Jurkat, Clone E6-1 (cell line): ENCODE measurements at regions not wholly inside any gene's neighbourhood (a gene's known extent, or its start where the extent isn't known, plus 50 kb on each side); places are given as distances from the start of the nearest gene placed in this dataset.

Experiments used
- DNase-seq: peaks from one replicate; pipeline ENCODE4 v3.0.0-alpha.2; 2011; ENCODE audit warnings: low read depth, low spot score
- H3K4me3 ChIP-seq: 2 replicates; pipeline ENCODE4 v1.5.1; 2011; ENCODE audit warnings: mild to moderate bottlenecking, low read length, control low read depth, moderate library complexity

DNA sequence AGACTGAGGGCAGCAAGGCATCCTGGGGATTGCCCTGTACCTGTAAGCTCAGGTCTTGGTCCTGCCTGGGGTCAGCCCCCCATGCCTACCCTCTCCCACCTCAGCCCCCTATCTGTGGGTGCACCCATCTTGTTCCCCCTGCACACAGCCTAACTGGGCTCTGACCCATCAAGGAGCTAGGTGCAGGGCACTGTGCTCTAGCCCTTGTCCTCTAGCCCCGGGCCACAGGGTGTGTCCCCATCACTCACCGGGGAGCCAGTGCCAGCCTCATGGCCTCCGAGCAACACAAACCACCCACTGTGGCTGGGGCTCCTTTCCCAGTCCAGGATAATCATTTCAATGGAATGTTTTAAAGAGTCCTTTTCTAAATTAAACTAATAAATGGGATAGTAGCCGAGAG is 293.9 kb upstream of the PLET1 start:
- no peak for DNase-seq
- H3K4me3 ChIP-seq, result no peak overlapping the region

DNA sequence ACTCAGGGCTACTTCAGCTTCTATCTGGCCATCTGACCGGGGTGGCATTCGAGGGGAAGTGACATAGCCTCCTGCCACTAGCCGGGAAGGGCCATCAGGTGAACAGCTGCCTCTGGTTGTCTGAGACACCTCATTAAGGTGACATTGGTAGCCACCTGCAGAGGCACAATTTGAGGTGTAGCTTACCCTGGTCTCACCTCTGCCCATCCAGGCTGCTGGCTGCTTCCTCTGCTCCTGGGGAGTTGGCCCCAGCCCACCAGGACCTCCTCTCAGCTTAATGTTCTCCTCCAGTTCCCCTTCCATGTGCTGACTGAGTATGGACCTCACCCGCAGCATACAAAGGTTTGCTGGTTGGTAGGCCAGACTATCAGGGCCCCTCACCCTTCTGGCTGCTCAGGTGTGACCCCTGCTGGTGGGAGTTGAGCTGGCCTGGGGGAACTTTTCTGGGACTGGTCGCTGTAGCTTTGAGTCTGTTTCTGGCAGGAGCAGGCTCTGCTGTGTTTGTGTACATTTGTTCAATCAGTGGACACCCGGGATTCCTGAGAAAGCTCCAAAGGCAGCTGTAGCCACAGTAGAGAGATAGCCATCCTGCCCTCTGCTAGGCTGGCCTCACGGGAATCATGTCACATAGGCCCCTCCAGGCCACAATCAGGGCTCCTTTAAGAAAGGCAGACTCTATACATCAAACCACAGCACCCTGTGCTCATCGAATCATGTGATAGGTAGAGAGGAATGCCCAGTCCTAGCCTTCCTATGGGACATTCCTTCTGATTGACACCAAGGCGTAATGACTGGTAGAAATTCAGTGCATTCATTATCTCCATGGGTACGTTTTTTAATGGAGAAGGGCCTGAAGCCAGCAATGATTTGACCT is 295.1 kb upstream of the PLET1 start:
- no peak overlapping the region for H3K4me3 ChIP-seq
- DNase-seq, result peak; percentile 44

DNA sequence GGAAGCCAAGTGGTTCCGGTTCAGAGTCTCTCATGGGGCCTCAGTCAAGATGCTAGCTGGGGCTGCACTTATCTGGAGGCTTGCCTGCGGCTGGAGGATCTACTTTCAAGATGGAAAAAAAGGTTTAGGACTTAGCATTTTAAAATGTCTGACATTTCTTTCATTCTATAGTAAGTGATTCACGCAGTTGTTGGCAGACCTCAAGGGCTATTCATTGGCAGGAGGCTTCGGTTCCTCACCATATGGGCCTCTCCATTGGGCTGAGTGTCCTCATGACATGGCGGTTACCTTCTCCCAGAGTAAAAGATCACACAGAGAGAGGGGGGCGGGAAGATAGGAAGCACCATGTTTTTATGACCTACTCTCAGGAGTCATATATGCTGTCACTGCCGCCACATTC is 298.0 kb upstream of the PLET1 start:
- no peak for DNase-seq

DNA sequence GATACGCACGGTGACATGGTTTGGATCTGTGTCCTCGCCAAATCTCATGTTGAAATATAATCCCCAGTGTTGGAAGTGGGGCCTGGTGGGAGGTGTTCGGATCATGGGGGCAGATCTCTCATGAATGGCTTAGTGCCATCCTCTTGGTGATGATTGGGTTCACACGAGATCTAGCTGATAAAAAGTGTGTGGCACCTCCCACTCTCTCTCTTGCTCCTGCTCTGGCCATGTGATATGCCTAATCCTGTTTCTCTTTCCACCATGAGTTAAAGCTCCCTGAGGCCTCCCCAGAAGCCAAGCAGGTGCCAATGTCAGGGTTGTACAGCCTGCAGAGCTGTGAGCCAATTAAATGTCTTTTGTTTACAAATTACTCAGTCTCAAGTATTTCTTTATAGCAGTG is 303.1 kb upstream of the PLET1 start:
- H3K4me3 ChIP-seq, result no peak overlapping the region
- no peak for DNase-seq

More for the DNA sequence above, 298.0 kb upstream of the PLET1 start:
- no peak overlapping the region for H3K4me3 ChIP-seq

DNA sequence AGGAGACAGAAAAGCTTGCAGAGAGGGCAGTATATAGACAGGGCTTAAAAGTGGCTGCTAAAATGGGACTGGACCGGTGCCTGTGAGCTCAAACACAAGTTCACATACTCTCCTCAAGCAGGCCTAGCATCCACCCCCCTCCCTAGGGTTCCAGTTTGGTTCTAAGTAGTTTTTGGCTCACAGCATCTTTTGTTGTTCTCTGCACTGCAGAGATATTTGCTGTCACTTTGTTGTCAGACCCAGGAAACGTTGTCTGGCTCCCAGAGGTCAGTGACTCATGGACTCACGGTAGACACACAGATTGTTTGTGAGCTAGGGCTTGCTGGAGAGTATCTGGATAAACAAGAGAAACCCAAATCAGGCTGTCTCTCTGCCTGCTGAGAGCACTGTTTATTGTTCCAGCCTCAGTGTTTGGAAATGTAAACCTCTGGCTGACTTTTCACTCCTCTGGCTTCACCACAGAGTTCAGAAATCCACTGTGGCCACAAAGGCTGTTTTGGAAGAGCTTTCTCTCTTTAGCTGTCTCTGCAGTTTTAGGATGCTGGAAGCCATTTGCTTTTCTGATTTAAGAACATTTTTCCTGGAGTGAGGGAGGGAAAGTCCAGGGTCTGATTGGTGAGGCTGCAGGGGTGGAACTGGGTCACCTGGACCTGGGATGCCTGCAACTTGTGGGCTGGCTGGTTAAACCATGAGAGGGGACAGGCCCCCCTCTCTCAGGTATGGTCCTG is 303.7 kb upstream of the PLET1 start:
- no peak for DNase-seq
- H3K4me3 ChIP-seq, result no peak overlapping the region

DNA sequence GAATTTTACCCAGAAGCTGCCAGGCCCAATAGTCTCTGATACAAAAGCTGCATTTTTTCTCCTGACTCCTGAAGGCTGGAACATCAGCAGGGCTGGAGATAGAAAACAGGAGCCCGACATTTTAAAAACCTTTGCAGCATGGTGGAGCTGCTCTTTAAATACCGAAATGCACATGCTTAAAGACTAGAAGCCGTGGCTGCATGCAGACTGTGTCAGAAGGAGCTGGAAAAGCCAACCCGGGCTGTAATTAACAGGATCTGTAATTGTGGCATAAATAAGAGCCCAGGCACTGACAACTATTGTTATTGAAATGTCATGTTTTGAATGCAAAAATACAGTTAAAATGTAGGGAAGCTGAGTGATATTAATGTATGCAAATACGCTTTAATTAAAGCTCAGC is 304.9 kb upstream of the PLET1 start:
- no peak overlapping the region for H3K4me3 ChIP-seq
- no peak for DNase-seq

DNA sequence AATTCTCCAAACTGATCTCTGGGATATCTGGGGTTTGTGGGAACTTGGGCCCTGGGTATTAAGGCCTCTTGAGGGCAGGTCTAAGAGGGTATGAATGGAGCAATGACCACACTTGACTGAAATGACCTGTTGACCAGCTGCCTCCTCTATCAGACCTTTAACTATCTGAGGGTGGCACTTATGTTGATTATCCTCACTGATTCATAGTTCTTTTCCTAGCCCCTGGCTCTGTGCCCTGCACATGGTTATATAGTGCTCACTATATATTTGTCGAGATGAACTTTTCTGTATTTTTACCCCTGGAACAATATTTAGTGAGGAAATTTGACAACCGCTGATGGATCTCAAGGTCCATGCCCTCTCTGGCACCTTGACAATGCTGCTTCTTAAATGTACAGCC is 305.5 kb upstream of the PLET1 start:
- DNase-seq, result no peak

DNA sequence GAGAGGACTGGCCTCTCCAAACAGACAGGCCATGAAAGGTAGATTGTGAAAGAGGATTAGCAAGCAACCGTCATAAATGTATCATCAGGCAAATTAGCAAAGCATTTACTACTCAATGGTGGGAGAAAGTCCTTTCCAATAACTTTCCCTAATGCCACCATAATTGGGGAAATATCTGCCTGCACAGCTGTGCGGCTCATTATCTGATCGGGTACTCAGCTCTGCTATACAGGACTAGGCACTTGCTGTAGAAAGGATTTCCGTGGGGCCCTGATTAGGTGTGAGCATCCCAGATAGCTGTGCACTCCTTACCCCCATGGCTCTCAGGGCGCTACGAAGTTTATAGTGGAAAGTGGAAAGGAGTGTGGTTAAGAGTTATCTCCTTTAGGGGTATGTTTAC is 309.7 kb upstream of the PLET1 start:
- H3K4me3 ChIP-seq, result no peak overlapping the region
- no peak for DNase-seq

More for the DNA sequence above, 305.5 kb upstream of the PLET1 start:
- no peak overlapping the region for H3K4me3 ChIP-seq

DNA sequence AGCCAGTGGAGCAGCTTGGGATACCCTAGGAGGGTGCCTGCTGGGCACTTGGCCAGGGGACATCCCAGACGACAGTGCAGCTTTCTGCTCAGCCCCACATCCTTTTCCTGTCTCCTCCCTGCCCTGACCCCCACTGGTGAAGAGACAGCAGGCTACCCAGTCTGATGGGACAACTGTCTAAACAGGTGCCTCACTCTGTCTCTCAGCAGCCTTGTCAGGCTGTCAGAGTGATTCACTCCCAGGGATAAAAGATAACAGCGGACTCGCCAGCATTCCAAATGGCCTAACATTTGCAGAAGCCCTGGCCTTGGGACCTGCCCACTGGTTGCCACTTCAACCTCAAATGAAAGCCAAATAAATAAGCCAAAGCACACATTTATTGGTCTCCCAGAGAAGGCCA is 318.6 kb upstream of the PLET1 start:
- DNase-seq, result no peak
- no peak overlapping the region for H3K4me3 ChIP-seq

DNA sequence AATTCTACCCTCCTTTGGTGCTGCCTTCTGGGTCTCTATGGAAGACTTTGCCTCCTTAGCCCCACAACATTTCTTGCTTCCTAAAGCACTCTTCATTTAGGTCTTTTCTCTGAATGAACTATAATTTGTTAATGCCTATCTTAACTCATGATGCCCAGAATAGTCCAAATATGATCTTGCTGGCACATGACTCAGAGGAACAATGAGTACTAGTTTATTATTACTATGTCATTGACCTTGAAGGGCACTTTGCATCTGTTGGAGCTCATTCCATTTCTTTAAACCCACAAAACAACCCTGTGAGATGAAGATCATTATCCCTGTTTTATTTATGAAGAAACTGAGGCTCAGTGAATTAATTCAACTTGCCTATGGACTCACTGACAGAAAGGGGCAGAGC is 320.2 kb upstream of the PLET1 start:
- no peak for DNase-seq
- H3K4me3 ChIP-seq, result no peak overlapping the region

DNA sequence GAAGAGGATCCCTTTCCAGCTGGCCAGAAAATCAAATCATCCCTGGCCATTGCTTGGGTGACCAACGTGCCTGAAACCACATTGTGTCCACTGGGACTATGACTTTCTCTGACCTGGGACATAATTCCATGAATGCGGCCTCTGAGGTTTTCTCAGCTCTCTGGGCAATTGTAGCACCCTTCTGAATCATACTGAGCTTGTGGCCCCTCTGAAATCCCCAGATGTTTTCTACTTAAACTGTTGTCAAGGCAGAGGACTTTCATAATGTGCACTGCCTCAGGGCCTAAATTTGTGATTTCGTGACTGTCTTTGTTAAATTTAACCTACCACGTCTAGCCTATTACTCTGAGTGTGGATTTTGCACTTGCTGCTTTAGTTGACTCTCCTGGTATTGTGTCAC is 321.1 kb upstream of the PLET1 start:
- H3K4me3 ChIP-seq, result no peak overlapping the region
- no peak for DNase-seq

DNA sequence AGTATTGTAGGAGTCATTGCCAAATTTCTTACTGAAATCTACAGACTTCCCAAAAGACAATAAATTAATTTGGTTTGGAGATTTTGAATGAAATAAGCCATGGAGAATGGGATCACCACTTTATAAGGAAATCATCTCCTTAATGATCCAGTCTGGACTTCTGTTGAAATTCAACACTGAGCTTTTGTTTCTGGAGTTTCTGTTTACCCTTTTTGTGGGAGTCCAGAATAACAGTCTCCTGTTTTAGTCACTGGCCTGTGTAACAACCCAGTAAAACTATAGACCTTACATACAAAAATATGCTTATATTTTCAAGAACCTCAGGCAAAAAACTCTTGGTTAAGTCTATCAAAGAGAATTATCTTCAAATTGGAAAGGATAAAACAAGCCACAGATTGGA is 321.7 kb upstream of the PLET1 start:
- no peak for DNase-seq
- no peak overlapping the region for H3K4me3 ChIP-seq

DNA sequence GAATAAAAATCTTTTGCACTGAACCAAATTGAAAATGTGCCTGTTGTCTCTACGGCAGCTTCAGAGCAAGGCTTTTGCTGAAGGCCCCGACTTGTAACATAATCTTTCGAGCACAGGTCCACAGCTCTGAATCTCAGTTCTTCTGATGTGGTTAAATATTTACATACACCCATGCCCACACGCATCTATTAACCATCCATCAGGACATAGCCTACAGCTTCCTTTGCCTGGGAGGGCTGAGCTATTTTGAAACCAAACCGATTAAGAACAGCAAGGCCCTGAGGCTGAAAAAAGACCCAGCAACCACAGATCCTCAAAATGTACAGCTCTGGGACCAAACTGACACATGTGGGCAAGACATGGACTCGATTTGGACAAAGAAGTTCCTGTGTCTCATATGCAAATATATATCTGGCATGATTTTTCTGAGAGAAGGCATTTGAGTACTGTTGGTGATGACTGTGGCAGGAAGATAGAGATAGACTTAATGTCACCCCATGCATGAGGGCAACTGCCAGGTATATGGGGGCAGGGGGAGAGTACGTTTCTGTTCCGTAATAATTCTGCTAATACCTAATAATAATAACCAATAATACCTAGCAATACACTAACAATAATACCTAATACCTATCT is 322.7 kb upstream of the PLET1 start:
- DNase-seq, result no peak
- no peak overlapping the region for H3K4me3 ChIP-seq

DNA sequence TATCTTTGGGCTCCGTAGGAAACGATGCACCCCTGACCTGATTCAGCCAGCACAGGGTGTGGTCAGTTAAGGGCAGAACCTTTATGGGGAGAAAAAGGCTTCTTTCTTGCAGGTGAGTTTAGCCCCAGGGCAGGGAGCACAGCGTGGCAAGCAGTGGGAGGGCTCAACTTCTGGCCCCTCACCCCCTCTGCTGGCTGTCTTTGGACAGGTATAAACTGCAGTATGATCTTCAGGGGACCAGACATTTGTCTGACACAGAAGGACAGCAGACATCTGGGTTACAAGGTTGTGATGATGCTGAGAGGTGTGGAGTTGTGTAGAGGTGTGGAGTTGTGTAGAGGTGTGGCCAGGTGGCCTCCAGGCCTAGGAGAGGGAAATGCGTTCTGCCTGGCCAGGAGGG is 324.0 kb upstream of the PLET1 start:
- DNase-seq, result no peak
- no peak overlapping the region for H3K4me3 ChIP-seq

DNA sequence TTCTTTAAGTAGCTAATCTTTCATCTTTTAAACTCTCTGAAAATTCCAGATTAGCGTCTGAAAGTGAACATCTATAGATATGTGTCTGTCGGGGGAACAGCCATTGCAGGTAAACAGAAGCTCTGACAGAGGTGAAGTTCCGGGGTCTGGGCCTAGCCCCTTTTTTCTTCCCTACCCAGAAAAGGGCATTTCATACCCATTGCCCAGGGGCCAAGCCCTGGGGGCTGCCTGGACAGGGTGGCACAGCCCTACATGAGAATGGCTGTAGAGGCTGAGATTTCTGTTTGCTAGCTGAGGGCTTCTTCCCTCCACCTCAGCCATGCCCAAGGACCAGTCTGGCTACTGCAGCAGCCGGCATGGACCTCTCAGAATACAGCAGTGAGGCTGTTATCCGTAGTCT is 327.0 kb upstream of the PLET1 start:
- no peak for DNase-seq
- no peak overlapping the region for H3K4me3 ChIP-seq

DNA sequence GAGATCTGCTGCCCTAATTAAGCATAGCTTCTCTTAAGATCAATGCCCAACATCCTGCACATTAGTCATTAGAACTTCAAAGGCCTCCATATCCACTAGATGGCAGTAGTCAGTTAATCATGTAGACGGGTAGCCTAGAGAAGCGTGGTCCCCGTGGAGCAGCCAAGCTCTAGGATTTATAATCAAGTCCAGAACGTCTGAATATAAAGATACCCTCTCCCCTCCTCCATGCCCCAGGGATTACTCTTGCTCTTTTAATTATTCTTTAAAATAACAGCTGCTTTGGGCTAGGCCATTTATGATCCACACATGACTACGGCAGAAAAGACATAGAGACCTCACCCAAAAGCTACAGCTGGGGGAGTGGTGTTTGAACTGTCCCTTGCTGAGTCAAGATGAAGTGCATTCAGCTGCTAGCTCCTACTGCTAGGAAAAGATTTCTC is 327.6 kb upstream of the PLET1 start:
- no peak overlapping the region for H3K4me3 ChIP-seq
- peak; percentile 81 for DNase-seq

DNA sequence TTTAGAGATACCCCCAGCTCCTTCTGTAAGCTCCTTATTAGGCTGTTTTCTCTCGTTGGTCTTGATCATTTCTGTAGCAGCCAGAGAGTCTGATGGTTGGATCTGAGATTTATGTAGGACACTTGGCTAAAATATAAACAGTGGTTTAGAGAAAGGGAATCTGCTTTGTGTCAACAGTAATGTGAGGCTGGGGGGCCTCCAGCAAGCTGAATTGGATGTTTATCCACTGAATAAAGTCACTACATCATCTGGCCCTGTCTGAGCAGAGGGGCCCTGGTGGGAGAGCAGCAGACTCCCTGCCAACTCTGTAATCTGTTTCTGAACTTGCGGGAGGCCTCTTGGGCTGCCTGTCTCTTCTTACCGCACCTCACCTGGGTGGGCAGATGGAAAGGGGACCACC is 328.5 kb upstream of the PLET1 start:
- no peak for DNase-seq
- no peak overlapping the region for H3K4me3 ChIP-seq

DNA sequence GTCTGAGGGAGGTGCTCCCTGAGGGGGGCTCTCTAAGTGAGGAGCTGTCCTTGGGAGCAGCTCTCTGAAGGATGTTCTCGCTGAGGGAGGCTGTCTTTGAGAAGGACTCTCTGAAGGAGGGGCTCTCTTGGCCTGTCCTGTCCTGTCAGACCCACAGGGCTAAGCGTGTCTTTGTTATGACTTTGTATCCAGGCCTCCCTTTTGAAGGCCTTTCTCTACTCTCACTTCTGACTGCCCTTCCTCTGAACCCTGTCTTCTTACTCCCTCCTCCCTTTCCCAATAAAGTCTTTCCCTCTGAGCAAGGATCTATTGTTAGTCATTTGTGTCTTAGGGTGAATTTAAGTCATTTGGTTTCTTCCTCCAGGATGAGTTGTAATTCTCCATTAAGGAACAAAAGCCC is 330.1 kb upstream of the PLET1 start:
- no peak for DNase-seq
- H3K4me3 ChIP-seq, result no peak overlapping the region

DNA sequence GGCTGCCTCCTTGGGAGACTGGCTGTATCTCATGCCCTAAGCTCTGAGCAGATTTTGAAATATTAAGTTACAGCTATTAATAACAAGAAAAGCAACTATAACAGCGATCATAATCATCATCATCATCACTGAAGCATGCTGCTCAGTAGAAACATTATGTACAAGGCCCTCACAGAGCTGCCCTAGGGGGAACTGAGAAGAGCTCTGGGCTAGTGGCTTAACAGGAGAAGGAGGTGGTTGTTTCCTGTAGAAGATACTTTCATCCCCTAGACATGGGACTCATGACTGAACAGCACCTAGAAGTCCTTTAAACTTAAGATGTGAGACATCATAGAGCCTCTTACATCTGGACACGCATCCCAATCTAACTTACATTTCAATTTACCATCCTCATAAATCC is 332.8 kb upstream of the PLET1 start:
- H3K4me3 ChIP-seq, result no peak overlapping the region
- DNase-seq, result no peak

DNA sequence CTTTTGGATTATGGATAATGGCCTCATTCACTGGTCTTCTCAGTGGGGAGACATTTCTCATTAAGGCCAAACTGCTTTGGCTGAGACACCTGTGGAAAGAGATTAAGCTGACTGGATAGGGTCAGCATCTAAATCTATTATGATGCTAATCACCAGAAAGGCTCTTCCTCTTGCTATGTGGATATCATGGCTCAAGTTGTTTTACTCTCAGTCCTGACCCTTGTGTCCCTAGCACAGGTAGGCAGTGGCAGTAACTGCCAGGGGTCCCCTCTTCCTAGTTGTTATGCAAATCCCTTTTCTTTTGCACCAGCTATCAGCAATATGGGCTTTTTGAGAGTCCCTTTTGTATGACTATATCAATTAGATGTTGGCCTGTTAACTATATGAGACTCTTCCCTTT is 335.7 kb upstream of the PLET1 start:
- H3K4me3 ChIP-seq, result no peak overlapping the region
- DNase-seq, result no peak
